ENCODE measurements at regions not wholly inside any gene's neighbourhood (a gene's known extent, or its start where the extent isn't known, plus 50 kb on each side); places are given as distances from the start of the nearest gene placed in this dataset.
"Not testable (repeated sequence)": the region's sequence is repeated elsewhere in the genome, so short reads cannot be mapped to it uniquely, and the experiment has no call there.

GRCh38 chr5:39775797-39776365 lies 351.1 kb upstream of the DAB2 start:
- in situ Hi-C loops (cut with HindIII; ENCODE audit: low sequenced_read_pairs) = no loop called here

DNA sequence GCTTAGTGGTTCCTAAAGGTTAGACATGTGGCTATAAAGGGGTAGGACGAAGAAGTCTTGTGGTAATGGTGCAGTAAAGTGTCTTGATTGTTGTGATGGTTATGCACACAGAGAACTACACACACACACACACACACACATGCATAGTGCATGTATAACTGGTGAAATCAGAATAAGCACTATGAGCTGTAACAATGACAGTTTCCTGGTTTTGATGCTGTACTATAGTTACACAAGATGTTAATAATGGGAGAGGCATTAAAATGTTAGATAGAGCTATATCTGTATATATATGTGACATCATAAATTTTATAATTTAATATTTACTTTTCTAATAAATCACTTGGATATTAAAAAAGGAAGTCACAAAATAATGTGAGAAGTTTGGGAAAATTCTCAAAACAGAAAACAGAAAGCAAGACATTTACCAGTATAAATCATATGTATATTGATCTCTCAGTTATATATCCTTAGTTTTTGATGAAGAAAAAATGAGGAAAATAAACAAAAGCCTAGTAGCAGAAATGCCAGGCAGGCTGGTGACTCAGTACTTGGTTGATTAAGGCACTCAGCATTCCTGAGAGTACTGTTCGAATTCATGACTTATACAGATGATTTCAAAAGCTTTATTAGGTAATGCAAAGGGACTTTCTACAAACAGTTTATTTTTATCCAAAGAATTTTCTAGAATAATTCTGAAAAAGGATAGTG lies 350.5 kb upstream of the DAB2 start:
- in situ Hi-C loops (cut with HindIII; ENCODE audit: low sequenced_read_pairs) = no loop called here

DNA sequence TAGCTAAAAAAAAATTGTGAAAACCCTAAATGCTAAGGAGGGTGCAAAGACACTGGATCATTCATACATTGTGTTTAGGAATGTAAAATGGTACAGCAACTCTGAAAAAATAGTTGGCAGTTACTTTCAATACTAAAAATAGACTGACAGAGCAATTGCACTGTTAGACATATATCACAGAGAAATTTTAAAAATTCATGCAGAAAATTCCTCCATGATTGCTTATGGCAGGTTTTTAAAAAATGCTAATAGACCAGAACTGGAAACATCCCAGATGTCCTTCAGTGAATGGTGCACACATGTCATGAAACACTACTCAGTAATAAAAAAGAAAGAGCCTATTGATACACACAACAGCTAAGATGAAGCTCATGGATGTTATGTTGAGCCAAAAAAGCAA lies 349.8 kb upstream of the DAB2 start:
- in situ Hi-C loops (cut with HindIII; ENCODE audit: low sequenced_read_pairs) = no loop called here

GRCh38 chr5:39772307-39772706 lies 347.5 kb upstream of the DAB2 start:
- in situ Hi-C loops (cut with HindIII; ENCODE audit: low sequenced_read_pairs) = no loop called here

- in situ Hi-C loops (cut with HindIII; ENCODE audit: low sequenced_read_pairs) = no loop called here
Observed at GRCh38 chr5:39767916-39768315, 343.1 kb upstream of the DAB2 start.

DNA sequence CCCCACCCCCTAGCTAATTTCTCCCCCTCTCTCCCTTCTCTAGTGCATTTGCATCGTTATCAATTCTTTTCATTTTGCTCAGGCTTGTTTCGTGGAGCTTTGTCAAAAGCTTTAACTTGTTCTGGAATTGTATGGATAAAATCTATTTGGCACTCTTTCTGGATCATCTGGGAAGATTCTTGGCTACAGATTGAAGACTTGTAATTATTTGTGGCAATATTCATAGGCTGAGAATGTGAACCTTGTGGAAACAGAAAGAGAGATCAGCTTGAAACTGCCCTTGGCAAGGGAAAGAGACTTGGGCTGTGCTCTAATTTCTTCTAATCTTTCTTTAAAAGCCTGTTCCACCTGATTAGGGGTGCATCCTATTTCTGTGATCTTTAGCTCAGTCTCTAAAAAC lies 340.6 kb upstream of the DAB2 start:
- in situ Hi-C loops (cut with HindIII; ENCODE audit: low sequenced_read_pairs) = no loop called here

GRCh38 chr5:39762761-39763160 lies 338.0 kb upstream of the DAB2 start:
- in situ Hi-C loops (cut with HindIII; ENCODE audit: low sequenced_read_pairs) = no loop called here

GRCh38 chr5:39761199-39761950 lies 336.6 kb upstream of the DAB2 start:
- in situ Hi-C loops (cut with HindIII; ENCODE audit: low sequenced_read_pairs) = no loop called here

DNA sequence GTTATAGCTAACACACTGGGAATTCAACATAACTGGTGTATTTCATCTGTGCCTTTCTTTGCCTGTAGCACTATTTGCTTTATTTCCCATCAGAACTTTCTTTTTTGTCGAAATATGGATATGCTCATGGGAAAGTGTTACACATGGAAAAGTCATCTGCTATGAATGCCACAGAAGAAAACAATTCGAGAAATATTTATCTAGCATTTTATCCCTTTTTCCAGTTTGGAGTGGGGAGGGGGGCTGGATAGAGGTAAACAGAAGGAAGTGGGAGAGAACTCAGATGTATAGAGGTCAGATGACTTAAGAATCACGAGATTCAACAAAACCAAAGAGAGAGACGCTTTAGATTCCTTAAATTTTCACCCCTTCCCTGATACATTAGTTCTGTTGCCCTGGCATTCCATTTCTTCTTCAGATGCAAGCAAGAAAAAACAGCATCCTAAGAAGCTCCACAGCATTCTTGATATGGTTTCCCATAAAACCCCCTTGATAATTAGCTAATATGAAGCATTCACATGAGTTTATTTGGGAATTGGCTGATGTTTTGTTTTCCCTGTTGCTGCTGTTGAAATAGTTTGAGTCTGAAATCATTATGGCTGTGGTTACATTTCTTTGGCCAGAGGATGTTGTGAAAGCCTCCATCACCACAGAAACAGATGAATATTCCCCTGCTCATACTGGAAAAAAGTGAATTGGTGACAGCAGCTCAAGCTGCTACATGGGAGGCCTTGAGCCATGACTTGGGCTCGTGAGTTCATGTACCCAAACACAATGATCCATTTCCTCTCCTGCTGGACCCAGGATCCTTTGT lies 335.8 kb upstream of the DAB2 start:
- in situ Hi-C loops (cut with HindIII; ENCODE audit: low sequenced_read_pairs) = no loop called here

GRCh38 chr5:39759701-39760100 lies 334.9 kb upstream of the DAB2 start:
- in situ Hi-C loops (cut with HindIII; ENCODE audit: low sequenced_read_pairs) = no loop called here

DNA sequence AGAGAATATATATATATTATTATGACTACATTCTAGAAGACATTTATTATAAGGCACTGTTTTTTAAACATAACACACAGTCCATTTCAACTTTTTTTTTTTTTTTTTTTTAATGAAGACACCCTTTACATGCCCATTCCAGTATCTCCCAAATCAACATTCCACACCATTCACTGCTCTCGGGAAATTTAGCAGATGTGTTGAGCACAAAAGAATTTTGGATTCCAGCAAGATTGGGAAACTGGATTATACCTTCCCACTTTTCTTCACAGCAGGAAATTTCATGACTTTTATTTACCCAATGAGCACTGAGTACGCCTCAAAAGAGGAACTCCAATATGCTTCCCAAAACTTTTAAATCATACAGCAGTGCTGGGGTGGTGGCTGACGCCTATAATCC lies 333.6 kb upstream of the DAB2 start:
- in situ Hi-C loops (cut with HindIII; ENCODE audit: low sequenced_read_pairs) = no loop called here

DNA sequence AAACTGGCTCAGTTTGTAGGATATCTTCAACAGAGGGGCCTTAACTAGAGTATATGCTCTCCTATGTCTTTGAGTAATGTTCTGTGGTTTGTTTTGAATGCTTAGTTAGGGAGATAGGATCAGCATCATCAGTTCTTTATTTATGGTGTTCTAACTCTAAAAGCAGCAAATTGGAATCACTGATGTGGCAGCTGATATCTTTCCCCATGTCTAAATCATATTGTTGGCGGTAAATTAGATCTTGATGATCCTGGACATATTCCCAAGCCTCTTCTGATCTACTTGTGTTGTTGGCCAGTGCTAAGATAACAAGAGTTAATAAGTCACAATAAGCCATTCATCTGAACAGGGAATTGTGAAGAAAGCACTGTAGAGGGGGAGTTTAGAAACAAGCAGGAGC lies 332.4 kb upstream of the DAB2 start:
- in situ Hi-C loops (cut with HindIII; ENCODE audit: low sequenced_read_pairs) = no loop called here

DNA sequence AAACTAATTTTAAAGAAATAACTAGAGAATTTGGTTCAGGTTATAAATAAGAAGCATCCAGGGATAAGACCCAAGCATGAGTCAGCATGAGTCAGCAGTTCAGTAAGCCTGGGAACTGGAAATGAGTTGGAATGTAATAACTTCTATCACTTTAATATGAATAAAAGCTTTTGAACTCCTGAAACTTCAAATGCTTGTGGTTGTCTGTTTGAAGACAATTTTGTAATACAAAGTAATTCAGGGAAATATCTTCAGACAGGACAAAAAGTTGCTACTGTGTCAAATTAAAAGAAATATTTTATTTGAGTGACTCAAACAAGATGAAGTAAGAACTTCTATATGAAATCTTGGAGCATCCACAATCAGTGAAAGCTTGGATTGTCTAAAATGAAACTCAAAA lies 331.2 kb upstream of the DAB2 start:
- in situ Hi-C loops (cut with HindIII; ENCODE audit: low sequenced_read_pairs) = no loop called here

DNA sequence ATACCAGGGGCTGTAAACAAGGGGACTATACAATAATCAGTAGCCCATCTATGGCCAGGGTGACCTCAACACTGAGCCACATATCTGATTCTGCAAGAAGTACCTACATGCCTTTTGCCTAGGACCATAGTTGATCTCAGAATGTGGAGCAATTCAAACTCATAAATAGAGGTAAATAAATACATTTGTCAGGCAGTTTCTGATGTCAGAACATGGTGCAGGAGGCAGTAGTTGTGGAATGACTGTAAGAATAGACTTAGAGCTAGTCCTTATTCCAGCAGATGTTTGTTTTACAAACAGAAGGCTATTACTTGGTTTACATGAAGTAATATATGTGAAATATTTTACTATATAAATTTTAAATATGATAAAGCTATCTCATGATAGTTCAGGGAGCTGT lies 330.7 kb upstream of the DAB2 start:
- in situ Hi-C loops (cut with HindIII; ENCODE audit: low sequenced_read_pairs) = no loop called here

GRCh38 chr5:39753747-39754146 lies 329.0 kb upstream of the DAB2 start:
- in situ Hi-C loops (cut with HindIII; ENCODE audit: low sequenced_read_pairs) = not testable (repeated sequence)

- in situ Hi-C loops (cut with HindIII; ENCODE audit: low sequenced_read_pairs) = no loop called here
Observed at GRCh38 chr5:39750661-39751060, 325.9 kb upstream of the DAB2 start.

GRCh38 chr5:39742916-39743315 lies 318.1 kb upstream of the DAB2 start:
- in situ Hi-C loops (cut with HindIII; ENCODE audit: low sequenced_read_pairs) = no loop called here

GRCh38 chr5:39740404-39740803 lies 315.6 kb upstream of the DAB2 start:
- in situ Hi-C loops (cut with HindIII; ENCODE audit: low sequenced_read_pairs) = no loop called here

- in situ Hi-C loops (cut with HindIII; ENCODE audit: low sequenced_read_pairs) = no loop called here
Observed at GRCh38 chr5:39732166-39732565, 307.4 kb upstream of the DAB2 start.

DNA sequence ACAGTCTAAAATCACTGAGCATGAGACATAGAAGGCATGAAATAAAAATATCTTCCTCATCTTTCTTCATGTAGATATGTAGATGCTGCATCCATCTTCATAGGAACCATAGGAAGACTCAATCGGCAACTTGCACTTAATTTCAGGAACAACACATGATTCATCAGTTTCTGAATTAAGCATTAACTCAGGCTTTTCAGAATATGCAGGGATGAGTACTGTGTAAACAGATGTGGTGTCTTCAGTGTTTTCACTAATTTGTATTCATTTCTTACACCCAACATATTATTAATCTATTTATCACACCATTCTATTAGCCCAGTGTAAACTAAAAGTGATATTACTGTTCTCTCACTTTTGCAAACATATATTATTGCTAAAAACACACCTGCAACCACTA lies 305.9 kb upstream of the DAB2 start:
- in situ Hi-C loops (cut with HindIII; ENCODE audit: low sequenced_read_pairs) = no loop called here

- in situ Hi-C loops (cut with HindIII; ENCODE audit: low sequenced_read_pairs) = no loop called here
Observed at GRCh38 chr5:39730006-39730405, 305.2 kb upstream of the DAB2 start.

Measured in DLD1 (cell line).